GM21360 (cell line): ENCODE measurements at regions not wholly inside any gene's neighbourhood (a gene's known extent, or its start where the extent isn't known, plus 50 kb on each side); places are given as distances from the start of the nearest gene placed in this dataset.
"Not testable (repeated sequence)": the region's sequence is repeated elsewhere in the genome, so short reads cannot be mapped to it uniquely, and the experiment has no call there.

Experiments used
- ATAC-seq: cut with Tn5 transposase; IDR thresholded peaks from one replicate; pipeline ENCODE4 v1.9.1; 2021; ENCODE audit warnings: mild to moderate bottlenecking, moderate library complexity; ENCODE audit not compliant: unreplicated experiment

DNA sequence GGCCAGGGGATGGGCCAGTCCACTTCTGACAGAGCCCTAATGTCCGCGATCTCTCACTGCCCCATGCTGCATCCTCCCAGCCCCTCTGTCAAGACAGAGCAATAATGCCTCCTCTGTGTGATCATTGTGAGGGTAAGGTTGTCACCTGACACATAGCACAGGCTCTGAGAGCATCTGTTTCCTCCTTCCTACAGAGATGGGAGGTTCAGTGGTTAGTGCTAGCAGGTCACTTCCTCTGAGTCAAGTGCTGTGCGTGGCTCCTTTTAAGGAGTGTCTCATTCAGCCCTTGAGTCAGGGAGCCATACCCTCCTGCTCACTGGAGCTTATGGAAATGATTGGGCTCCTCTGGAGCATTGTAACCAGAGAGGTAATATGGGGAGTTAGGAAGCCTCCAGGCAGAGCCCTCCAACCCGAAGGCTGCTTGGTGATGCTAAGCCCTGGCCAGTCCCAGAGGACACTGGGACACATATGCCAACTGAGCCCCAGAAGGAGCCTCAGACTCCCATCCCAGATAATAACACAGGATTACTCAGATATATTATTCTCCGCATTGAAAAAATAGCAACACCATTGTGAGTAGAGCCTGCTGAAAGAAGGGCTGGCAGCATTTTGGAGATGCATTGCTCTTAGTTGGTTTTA is 189.0 kb downstream of the GALNT1 start:
- ATAC-seq = no peak

DNA sequence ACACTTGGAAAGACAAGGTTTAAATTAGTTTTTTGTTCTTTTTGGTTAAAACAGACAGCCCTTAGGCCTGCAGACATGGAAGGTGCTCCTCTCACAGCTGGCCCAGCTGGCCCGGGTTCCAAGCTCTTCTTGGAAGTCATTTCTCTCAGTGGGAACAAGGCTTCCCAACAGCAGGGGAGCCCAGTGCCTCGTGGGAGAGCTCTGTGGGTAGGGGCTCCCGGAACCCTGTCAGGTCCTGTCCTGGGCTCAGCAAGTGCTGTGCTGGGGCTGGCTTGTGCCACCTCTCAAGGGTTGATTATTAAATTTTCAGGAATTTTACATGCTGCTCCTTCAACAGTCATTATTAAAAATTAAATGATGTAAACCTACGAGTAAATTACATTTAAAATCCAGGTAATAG is 189.6 kb downstream of the GALNT1 start:
- no peak for ATAC-seq

DNA sequence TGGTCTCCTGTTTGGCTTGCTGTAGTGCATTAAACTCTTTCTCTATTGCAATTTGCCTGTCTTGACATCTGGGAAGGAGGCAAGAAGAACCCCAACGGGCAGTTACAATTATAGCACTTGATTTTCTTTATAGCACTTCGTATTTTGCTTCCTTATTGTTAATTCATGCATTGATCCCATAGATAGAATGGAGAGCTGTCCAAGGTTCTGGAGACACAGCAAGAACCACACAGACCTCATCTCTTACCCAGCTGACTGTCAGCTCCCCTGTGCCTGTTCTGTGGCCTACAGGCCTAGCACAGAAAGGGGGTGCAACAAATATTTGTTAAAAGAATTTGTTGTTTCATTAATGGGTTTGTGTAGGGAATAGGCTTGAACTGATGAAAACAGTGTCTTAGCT is 194.3 kb downstream of the GALNT1 start:
- no peak for ATAC-seq

DNA sequence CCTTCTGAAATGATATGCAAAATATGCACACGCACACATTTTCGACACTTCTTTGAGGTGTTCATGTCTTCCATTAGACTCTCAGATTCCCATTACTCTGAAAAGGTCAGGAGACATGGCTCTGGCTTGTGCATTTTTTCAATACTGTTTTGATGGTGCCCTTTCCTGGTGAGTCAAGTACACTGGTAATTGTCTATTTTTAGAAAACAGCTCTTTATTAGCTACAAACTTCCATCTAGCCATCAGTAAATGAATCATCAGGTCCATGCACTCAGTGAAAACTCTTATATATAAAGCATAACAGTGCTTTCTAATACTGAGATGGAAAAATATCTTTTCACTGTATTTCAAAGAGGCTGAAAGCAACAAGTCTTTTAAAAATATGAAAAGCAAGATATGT is 194.9 kb downstream of the GALNT1 start:
- ATAC-seq = no peak

DNA sequence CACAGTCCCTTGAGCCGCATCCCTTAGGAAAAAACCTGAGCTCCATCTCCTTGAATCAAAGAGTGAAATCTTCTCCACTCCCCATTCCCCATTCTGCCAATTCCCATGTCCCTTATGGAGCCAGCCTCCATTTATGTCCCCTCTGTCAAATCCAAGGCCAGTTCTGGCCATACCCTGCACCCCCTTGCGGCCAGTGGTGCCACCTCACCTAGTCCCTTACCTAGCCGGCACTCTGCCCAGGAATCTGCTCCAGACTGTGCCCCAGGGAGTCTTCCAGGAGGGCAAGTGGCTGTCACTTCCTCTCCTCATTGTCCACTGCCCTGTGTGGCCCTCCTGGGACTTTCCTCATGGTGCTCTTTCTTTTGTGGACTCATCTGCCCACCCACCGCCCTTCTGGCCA is 195.4 kb upstream of the RMP24 start:
- ATAC-seq = no peak

DNA sequence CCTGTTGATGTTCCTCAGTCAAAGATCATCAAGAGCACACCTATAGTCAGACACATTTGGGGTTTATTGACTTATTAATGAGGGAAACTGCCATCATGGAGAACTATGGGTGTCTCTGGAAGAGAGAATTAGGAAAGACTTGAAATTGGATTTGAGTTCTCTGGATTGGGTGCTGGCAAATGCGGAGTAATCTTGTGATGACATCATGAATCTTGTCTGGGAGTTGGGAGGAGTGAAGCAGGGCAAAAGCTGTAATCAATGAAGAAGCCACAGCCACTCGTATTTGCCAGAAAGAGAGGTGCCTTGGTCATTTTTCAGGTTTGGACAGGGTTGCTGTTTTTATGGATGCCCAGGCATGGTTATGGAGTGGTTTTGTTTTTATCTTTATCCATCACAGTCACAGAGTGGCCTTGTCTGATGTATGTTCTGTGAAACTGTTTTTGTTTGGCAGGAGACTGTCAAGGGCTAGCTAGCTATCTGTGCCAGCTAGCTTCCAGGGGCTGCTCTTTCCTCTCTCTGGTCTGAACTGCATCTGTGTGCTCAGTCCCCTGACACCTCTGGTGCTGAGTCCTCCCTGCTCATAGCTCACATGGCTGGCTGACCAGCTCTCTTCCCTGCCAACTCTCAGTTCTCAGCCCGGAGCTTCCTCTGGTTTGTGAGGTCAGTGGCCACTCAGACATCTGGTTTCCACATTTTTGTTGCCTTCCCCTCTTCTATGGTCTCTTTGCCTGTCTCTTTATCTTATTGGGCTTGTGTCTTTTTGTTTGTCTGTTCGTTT is 193.4 kb upstream of the RMP24 start:
- no peak for ATAC-seq

DNA sequence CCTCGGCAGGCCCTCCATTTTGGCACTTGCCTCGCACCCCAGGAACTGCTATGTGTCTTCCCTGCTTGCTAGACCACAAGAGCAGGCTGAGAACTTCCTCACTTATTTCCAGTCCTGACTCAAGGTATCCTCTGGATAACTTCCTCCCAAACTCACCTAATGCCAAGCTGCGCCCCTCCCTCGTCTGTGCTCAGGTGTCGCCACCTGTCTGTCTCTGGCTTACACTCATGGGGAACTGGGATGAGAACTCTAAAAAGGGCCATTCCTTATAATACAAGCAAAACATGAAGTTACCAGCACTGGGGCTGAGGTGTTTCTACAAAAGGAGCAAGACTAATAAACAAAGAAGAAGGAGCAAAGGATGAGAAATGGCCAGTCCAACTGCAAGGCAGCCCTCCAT is 191.5 kb upstream of the RMP24 start:
- no peak for ATAC-seq

DNA sequence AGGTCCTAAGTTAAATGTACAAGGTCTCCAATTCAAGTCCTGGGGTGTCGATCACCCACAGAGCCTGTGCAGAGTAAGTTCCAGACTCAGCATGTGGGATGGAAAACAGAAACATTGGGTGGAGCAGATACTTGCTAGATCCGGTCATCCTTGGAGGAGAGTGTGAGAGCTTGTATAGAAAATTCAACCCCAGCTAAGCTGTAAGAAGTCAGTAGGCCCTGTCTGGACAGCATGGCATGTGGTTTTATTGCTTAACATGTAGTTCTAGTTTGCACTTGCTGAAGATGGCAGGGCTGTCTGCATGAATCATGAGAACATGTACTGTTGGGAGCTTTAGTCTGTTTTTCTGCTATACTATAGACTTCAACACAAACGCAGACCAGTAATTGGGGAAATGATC is 189.6 kb upstream of the RMP24 start:
- ATAC-seq = no peak

DNA sequence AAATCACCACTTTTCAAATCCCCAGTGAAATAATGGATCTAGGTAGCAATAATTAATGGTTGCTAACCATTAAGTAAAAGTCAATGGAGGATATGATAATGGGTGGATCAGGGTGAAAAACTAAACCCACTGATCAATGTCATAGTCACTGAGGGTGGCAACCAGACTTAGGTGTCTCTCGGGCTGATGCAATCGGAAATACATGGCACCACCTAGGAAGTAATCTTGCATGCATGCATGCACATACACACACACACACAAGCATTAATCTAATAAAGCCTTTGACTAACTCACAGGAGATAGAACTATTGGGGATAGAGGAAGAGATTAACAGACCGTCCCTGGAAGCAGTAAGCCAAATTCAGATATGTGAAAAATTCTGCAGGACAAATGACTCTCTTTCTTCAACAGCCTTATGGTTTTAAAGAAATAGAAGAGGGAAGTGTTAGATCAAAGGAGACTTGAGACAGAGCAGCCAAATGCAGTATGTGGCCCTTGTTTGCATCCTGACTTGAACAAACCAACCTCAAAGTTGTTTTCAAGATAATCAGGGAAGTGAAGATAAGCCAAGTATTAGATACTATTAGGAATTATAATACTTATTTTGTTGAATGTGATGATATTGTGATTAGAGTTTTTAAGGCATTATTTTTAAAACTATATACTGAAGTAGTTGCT is 186.0 kb upstream of the RMP24 start:
- no peak for ATAC-seq

DNA sequence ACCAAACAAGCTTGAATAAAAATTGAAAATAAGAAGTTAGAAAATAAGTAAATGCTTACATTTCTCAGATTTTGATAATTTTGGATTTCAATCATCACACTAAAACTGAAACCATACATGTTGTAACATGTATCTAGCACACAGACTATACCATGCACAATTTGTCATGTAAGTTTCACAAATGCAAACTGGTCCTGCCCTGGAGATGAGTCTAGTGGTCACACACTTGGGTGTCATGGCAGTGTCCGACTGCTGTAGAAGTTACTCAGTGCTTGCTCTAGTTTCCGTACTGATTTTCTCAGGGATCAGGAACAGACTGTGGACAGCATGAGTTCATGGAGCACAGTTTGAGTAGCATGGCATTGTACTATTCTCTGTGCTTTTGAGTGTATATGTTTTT is 182.9 kb upstream of the RMP24 start:
- no peak for ATAC-seq

DNA sequence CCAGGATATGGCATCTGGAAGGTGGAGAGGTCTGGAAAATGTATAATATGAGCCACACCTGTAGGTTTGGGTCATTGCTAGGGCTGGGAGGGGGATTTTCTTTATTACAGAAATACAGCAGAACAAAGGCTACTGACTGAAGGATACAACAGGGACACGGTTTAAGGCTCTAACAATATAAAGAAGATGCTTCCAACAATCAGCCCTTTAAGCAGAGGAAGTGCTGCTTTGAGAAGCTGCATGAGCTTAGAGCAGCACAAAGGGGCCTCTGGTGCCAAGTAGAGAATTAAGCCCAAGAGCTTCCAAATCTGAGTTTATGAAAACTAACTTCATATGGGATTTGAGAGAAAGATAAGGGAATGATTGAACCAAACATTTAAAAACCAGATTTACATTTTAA is 174.5 kb upstream of the RMP24 start:
- no peak for ATAC-seq

DNA sequence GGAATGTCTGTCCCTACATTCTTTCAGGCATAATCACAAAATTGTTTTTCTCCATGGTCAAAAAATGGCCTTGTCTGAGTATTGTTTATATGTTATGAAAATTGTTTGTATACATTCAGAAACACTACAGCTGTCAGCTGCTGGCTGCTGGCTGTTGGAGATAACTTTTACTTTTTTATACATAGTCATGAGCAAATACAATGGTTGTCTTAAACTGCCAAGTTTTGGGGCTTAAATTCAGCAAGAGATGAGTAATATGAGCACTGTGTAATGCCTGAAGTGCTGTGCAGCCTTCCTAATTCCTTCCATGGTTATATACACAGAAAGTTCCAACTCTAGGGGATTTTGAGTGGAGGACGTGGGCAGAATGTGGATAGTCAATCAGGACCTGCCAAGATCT is 168.9 kb upstream of the RMP24 start:
- no peak for ATAC-seq

DNA sequence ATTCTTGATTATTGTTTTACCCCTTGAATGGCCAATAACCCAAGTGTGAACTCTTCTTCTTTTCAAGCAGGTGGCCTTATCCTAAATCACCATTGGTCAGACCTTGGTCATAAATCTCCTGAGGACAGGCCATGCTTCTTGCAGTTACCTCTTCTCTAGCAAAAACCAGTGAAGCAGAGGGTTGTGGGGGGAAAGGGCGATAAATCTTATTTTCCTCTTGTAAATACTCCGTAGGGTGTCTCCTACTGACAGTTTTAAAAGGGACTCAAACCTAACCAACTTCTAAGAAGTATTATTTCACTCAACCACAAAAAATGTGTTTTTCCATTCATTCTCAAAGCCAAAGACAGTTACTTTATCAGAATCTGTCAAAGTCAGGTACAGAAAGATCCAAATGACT is 168.1 kb upstream of the RMP24 start:
- ATAC-seq = no peak

DNA sequence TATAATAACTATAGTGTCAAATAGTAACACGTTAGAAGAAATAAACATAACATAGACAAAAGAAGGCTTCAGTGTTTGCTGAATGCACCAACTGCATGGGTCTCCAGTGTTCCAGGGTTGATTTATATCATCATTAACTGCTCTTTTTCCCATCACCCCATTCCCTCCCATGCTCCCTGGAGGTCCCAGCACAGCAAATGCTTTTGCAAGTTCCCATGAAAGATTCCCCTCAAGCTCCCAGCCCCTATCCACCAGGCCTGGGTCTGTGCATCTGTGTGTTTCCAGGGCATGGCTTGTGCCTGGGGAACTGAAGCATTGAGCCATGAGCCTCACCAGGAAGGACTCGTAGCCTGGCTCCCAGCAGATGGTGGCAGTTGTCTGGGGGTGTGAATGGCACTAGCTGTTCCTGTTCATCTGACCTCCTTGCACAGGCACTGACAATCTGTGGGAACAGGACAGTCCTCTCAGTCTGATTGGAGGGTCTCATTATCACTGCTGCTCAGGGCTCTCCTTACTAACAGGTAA is 164.6 kb upstream of the RMP24 start:
- ATAC-seq = no peak

DNA sequence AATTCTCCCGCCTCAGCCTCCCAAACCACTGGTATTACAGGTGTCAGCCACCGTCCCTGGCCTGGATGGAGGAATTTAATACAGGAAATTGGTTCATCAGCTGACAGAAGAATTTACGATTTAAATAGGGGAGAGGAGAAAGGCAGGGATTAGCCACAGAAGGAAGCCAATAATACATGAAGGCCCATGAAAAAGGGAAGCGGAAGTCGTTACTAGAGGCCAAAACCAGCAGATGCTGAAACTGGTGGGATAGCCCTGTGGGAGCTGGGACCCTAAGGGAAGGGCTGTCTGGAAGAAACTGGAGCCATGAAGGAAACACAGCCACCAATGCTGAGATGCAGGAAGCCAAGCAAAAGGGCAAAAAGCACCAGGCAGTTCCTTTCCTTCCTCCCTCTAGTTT is 163.7 kb upstream of the RMP24 start:
- ATAC-seq = no peak

DNA sequence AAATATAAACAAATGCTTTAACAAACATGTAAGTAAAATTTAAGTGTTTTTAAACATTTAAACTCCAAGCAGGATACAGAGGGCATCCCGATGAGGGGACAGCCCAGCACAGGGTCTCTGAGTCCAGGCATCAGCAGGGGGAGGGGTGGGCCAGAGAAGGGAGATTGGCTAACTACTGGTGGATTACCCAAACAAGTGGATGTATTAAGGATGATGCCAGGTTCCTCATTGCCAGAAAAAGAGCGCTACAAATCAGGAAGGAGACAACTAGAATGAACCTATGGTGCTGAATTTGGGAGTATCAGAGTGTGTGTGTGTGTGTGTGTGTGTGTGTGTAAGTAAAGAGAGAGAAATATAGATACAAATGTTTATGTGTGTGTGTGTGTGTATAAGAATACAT is 162.0 kb upstream of the RMP24 start:
- ATAC-seq = no peak

DNA sequence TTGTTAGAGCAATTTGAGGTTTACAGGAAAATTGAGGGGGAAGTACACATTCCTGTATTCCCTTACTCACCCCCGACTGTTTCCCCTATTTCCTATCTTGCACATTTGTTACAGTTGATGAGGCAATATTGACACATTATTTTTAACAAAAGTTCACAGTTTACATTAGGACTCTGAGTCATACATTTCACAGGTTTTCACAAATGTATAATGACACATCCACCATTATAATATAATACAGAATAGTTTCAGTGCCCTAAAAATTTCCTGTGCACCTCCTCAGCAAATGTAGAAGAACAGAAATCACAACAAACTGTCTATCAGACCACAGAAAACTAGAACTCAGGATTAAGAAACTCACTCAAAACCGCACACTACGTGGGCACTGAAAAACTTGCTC is 160.6 kb upstream of the RMP24 start:
- no peak for ATAC-seq

DNA sequence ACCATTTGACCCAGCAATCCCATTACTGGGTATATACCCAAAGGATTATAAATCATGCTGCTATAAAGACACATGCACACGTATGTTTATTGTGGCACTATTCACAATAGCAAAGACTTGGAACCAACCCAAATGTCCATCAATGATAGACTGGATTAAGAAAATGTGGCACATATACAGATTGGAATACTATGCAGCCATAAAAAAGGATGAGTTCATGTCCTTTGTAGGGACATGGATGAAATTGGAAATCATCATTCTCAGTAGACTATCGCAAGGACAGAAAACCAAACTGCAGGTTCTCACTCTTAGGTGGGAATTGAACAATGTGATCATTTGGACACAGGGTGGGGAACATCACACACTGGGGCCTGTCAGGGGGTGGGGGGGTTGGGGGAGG is 157.5 kb upstream of the RMP24 start:
- ATAC-seq = not testable (repeated sequence)

DNA sequence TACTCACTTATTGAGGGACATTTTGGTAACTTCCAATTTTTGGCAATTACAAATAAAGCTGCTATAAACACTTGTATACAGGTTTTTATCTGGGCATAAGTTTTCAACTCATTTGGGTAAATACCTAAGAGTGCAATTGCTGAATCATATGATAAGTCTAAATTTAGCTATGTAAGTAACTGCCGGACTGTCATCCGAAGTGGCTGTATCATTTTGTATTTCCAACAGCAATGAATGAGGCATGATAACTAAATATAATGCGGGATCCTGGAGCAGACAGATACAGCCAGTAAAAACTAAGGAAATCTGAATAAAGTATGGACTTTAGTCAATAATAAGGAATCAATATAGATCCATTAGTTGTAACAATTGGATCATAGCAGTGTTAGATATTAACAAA is 156.5 kb upstream of the RMP24 start:
- no peak for ATAC-seq

DNA sequence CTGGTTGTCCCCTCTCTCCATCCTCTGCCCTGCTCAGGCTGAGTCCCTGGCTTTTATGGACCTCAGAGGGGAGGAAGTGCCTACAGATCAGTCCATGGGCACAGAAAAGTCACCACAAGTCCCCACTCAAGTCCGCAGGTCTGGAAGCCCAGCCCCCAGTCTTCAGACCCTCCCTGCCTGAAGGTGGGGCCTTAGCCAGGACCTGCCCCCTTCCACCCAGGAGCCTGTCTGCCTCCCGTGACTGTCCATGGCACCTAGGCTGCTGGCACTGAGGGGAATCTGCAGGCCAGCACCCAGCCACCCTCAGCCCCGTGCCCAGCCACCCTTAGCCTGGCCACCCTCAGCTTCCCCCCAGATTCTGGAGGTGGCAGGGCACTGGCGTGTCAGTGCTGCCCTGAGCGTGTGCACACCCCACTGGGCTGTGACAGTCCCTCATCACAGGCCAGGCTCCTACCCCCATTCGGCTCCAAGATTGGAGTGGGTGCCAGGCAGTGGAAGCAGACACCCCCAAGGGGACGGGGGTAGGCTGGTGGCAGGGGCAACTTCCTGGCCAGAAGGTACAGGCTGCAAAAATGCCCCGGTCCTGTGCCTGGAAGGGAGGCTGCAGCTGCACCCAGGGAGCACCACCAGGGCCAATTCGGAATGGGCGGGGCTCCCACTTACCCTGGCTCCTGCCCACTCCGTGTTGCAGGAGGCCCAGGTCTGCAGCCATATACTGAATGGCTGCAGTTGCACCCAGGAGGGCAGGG is 154.7 kb upstream of the RMP24 start:
- ATAC-seq = no peak

DNA sequence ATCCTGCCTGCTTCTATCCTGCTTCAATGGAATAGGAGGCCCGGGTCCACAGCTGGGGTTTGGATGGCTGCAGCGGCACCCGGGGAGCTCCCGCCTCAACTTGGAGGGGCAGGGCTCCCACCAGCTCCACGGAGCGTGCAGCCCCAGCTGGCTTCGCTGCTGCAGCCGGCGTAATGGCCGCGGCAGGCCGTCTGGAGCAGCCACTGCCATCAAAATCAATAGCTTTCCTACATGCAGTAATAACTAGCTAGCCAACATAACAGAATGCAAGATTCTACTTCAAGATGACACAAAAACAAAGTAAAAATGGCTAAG is 154.2 kb upstream of the RMP24 start:
- no peak for ATAC-seq

DNA sequence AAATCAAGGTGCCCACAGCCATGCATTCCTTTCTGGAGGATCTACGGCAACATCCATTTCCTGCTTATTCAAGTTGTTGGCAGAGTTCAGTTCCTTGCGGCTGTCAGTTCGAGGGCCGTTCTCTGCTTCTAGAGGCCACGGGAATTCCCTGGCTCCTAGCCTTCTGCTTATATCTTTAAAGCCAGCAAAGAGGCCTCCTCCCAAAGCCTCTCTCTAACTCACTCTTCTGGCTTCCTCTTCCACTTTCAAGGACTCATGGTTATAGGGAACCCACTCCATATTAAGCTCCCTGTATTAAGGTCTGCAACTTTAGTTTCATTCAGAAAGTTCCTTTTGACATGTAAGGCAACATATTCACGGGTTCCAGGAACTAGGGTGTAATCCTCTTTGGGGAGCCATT is 150.1 kb upstream of the RMP24 start:
- ATAC-seq = no peak
